ENCODE measurements at regions not wholly inside any gene's neighbourhood (a gene's known extent, or its start where the extent isn't known, plus 50 kb on each side); places are given as distances from the start of the nearest gene placed in this dataset.
A peak's percentile ranks its signal among the peaks of the same experiment; 100 is the strongest.

DNA sequence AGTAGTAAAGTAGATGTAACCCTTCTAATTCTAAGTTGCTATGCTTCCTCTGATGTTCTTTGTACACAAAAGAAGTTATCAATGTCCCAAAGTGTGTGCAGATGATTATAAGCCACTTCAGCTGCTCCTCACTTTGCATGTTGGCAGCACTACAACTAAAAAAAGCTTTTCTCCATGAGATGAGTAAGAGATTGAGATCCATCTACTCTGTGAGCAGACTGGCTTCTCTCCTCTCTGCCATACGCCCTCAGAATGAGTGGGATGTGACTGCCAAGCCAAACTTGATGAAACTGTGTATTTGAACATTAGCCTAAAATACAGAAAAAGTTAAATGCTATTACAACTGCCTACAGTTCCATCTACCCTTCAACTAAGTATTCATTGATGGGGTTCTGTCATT lies 102.9 kb upstream of the ETV1 start:
- Mint-ChIP-seq H3K4me3 (no peak overlapping the region), H3K36me3 (ENCODE audit: low read depth) (no peaks in the 10 kb centered on the region), H3K9me3 (no peaks in the 10 kb centered on the region), H3K4me1 (no peaks in the 10 kb centered on the region), H3K27me3 (ENCODE audit: insufficient read depth) (no peaks in the 10 kb centered on the region), H3K27ac (no peak overlapping the region)
- H3K36me3 ChIP-seq (ENCODE audit: control insufficient read depth, insufficient read depth, low read length) = no peaks in the 10 kb centered on the region
- H3K9me3 ChIP-seq (ENCODE audit: control insufficient read depth, low read length) = no peaks in the 10 kb centered on the region
- no peak overlapping the region for H3K9ac ChIP-seq (ENCODE audit: extremely low read depth, low read length, poor library complexity, severe bottlenecking)
- H3K4me3 ChIP-seq (ENCODE audit: low read length) = no peak overlapping the region
- H3K27me3 ChIP-seq (ENCODE audit: control insufficient read depth, insufficient read depth, low read length, poor library complexity, severe bottlenecking) = no peaks in the 10 kb centered on the region
- no peaks in the 10 kb centered on the region for H3K4me1 ChIP-seq (ENCODE audit: control insufficient read depth, insufficient read depth, low read length)
- no peak overlapping the region for H3K27ac ChIP-seq (ENCODE audit: low read depth, low read length)
- WGBS, 2 experiments (ENCODE audit: insufficient coverage in 1 of 2, insufficient read length in 1 of 2) = 100% methylated on average over 1 of the region's 1 CpG; no CpG with 5 or more reads in 1 of the 2 experiments
- no peak for DNase-seq
- TF ChIP-seq, protein P1, sequence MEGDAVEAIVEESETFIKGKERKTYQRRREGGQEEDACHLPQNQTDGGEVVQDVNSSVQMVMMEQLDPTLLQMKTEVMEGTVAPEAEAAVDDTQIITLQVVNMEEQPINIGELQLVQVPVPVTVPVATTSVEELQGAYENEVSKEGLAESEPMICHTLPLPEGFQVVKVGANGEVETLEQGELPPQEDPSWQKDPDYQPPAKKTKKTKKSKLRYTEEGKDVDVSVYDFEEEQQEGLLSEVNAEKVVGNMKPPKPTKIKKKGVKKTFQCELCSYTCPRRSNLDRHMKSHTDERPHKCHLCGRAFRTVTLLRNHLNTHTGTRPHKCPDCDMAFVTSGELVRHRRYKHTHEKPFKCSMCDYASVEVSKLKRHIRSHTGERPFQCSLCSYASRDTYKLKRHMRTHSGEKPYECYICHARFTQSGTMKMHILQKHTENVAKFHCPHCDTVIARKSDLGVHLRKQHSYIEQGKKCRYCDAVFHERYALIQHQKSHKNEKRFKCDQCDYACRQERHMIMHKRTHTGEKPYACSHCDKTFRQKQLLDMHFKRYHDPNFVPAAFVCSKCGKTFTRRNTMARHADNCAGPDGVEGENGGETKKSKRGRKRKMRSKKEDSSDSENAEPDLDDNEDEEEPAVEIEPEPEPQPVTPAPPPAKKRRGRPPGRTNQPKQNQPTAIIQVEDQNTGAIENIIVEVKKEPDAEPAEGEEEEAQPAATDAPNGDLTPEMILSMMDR (conservative IDR thresholded peaks at IDR 0.05) = no peak

DNA sequence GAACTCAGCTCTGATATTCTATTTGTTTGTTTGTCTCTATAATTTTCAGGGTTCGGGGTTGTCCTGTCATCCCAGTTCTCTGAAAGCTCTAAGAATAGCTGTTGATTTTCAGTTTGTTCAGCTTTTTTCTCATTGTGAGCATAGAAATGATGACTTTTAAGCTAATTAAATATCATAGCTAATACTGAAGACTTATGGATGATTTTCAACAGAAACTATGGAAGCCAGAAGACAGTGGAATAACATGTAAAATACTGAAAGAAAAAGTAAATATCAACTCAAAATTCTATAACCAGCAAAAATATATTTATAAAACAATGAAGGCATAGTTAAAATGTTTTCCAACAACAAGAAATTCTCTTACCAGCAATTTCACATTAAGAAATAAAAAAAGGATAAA lies 96.4 kb upstream of the ETV1 start:
- peaks cover 23% of the 10 kb centered on the region for H3K9me3 Mint-ChIP-seq
- no peak for DNase-seq
- Histone ChIP-seq H3K9ac (ENCODE audit: extremely low read depth, low read length, poor library complexity, severe bottlenecking) (no peak overlapping the region), H3K4me1 (ENCODE audit: control insufficient read depth, insufficient read depth, low read length) (no peaks in the 10 kb centered on the region), H3K36me3 (ENCODE audit: control insufficient read depth, insufficient read depth, low read length) (no peaks in the 10 kb centered on the region), H3K27ac (ENCODE audit: low read depth, low read length) (no peak overlapping the region), H3K9me3 (ENCODE audit: control insufficient read depth, low read length) (peaks cover 25% of the 10 kb centered on the region), H3K27me3 (ENCODE audit: control insufficient read depth, insufficient read depth, low read length, poor library complexity, severe bottlenecking) (no peaks in the 10 kb centered on the region), H3K4me3 (ENCODE audit: low read length) (peak overlapping the region; percentile 56)
- H3K36me3 Mint-ChIP-seq (ENCODE audit: low read depth) = peaks cover 5% of the 10 kb centered on the region
- H3K4me3 Mint-ChIP-seq = no peak overlapping the region
- peaks cover 12% of the 10 kb centered on the region for H3K4me1 Mint-ChIP-seq
- no peaks in the 10 kb centered on the region for H3K27me3 Mint-ChIP-seq (ENCODE audit: insufficient read depth)
- no peak overlapping the region for H3K27ac Mint-ChIP-seq
- TF ChIP-seq, protein P1 (conservative IDR thresholded peaks at IDR 0.05) = no peak
- 90 to 100% methylated on average over 1 of the region's 1 CpG for WGBS, 2 experiments (ENCODE audit: insufficient coverage in 1 of 2, insufficient read length in 1 of 2)

DNA sequence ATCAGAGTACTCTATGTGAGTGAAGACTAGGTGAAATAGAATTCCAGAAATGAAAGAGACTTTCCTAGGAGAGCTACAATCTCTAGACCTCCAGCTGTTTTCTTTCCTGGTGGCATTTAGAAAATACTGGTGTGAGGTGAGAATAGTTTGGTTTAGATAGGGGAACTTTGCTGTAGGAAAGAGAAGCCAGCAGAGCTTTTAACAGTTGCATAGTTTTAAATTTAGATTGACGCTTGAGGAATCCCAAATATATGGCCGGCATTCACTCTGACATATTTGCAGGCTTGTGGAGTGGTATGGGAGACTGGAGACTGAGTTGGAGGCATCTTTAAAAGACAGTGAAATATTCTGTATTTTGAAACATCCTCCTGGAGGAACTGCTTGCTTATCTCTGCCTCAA lies 94.3 kb upstream of the ETV1 start:
- H3K9me3 ChIP-seq (ENCODE audit: control insufficient read depth, low read length) = peaks cover 25% of the 10 kb centered on the region
- Mint-ChIP-seq H3K4me1 (peaks cover 12% of the 10 kb centered on the region), H3K27ac (peak overlapping the region; percentile 81), H3K36me3 (ENCODE audit: low read depth) (peaks cover 5% of the 10 kb centered on the region), H3K27me3 (ENCODE audit: insufficient read depth) (no peaks in the 10 kb centered on the region), H3K4me3 (no peak overlapping the region), H3K9me3 (peaks cover 23% of the 10 kb centered on the region)
- H3K27me3 ChIP-seq (ENCODE audit: control insufficient read depth, insufficient read depth, low read length, poor library complexity, severe bottlenecking) = no peaks in the 10 kb centered on the region
- no peaks in the 10 kb centered on the region for H3K4me1 ChIP-seq (ENCODE audit: control insufficient read depth, insufficient read depth, low read length)
- no peak overlapping the region for H3K9ac ChIP-seq (ENCODE audit: extremely low read depth, low read length, poor library complexity, severe bottlenecking)
- DNase-seq = no peak
- no peak overlapping the region for H3K27ac ChIP-seq (ENCODE audit: low read depth, low read length)
- peak overlapping the region; percentile 56 for H3K4me3 ChIP-seq (ENCODE audit: low read length)
- 92 to 96% methylated on average over 2 of the region's 2 CpGs for WGBS, 2 experiments (ENCODE audit: insufficient coverage in 1 of 2, insufficient read length in 1 of 2)
- TF ChIP-seq, protein P1 (conservative IDR thresholded peaks at IDR 0.05) = no peak
- no peaks in the 10 kb centered on the region for H3K36me3 ChIP-seq (ENCODE audit: control insufficient read depth, insufficient read depth, low read length)
